HEK293 (cell line): ENCODE measurements at regions not wholly inside any gene's neighbourhood (a gene's known extent, or its start where the extent isn't known, plus 50 kb on each side); places are given as distances from the start of the nearest gene placed in this dataset.
A peak's percentile ranks its signal among the peaks of the same experiment; 100 is the strongest.

Experiments used
- CTCF ChIA-PET: fragments of 350-600 bp; formaldehyde crosslinking; extraction: SDS; loops from one replicate; lab custom pipeline; 2021; ENCODE audit warnings: antibody characterized with exemption; lab: Yijun Ruan, JAX
- POLR2A ChIA-PET: fragments of 300-600 bp; formaldehyde crosslinking; extraction: SDS; loops from one replicate; lab custom pipeline; 2020; ENCODE audit warnings: antibody characterized with exemption, inconsistent platforms; lab: Yijun Ruan, JAX
- H3K27ac ChIP-seq: fragments of 200-500 bp; sonication (Bioruptor generic); 2 replicates; pipeline ENCODE4 v1.5.1; 2014; ENCODE audit warnings: low read depth, low read length, control low read depth, inconsistent platforms; ENCODE audit errors: extremely low read depth
- H3K36me3 ChIP-seq, 2 experiments: fragments of 200-500 bp in 1 of 2; sonication (Bioruptor generic) in 1 of 2; 1 replicate in 1 of 2; 2 replicates in 1 of 2; pipeline ENCODE4 v1.5.1; 2014 to 2017; ENCODE audit warnings: inconsistent platforms in 2 of 2, low read length in 2 of 2; ENCODE audit not compliant: control insufficient read depth in 2 of 2, insufficient read depth in 1 of 2
- H3K4me1 ChIP-seq: fragments of 200-500 bp; sonication (Bioruptor generic); 2 replicates; pipeline ENCODE4 v1.5.1; 2014; ENCODE audit warnings: mild to moderate bottlenecking, low read length, inconsistent platforms; ENCODE audit not compliant: control insufficient read depth, insufficient read depth
- H3K4me3 ChIP-seq: 2 replicates; pipeline ENCODE4 v1.5.1; 2011; ENCODE audit warnings: low read depth, mild to moderate bottlenecking, control low read depth, low read length, moderate library complexity
- H3K9me3 ChIP-seq: fragments of 200-500 bp; sonication (Bioruptor generic); 2 replicates; pipeline ENCODE4 v1.5.1; 2014; ENCODE audit warnings: low read depth, low read length, inconsistent platforms; ENCODE audit not compliant: control insufficient read depth, insufficient read depth
- HOXA7 ChIP-seq: sonication (generic); formaldehyde crosslinking; IDR thresholded peaks from 2 replicates; pipeline ENCODE4 v1.8.1; 2022; ENCODE audit warnings: missing genetic modification reagents, borderline replicate concordance
- KLF10 ChIP-seq: fragments of 450-650 bp; IDR thresholded peaks from 2 replicates; pipeline ENCODE4 v1.5.1; 2018; ENCODE audit warnings: missing biosample characterization, mild to moderate bottlenecking, missing genetic modification characterization
- KLF9 ChIP-seq: fragments of 450-650 bp; formaldehyde crosslinking; IDR thresholded peaks from 2 replicates; pipeline ENCODE4 v1.5.1; 2016; ENCODE audit warnings: missing biosample characterization, missing genetic modification characterization, low read depth
- OSR2 ChIP-seq: fragments of 450-650 bp; formaldehyde crosslinking; IDR thresholded peaks from 2 replicates; pipeline ENCODE4 v1.5.1; 2016; ENCODE audit warnings: missing biosample characterization, missing genetic modification characterization
- PATZ1 ChIP-seq: fragments of 450-650 bp; formaldehyde crosslinking; IDR thresholded peaks from 2 replicates; pipeline ENCODE4 v1.5.1; 2016; ENCODE audit warnings: missing biosample characterization, missing genetic modification characterization
- SETDB1 ChIP-seq: IDR thresholded peaks from one replicate; pipeline ENCODE4 v1.6.1; 2017; ENCODE audit warnings: mild to moderate bottlenecking, low read length, moderate library complexity, mixed read lengths; ENCODE audit not compliant: insufficient read length
- SP7 ChIP-seq: fragments of 450-650 bp; formaldehyde crosslinking; IDR thresholded peaks from 2 replicates; pipeline ENCODE4 v1.5.1; 2016; ENCODE audit warnings: missing biosample characterization, missing genetic modification characterization
- ZBTB26 ChIP-seq: fragments of 450-650 bp; formaldehyde crosslinking; optimal IDR thresholded peaks from 2 replicates; pipeline ENCODE3; 2016; ENCODE audit warnings: missing biosample characterization, mild to moderate bottlenecking, missing genetic modification characterization
- ZBTB6 ChIP-seq: fragments of 450-650 bp; formaldehyde crosslinking; IDR thresholded peaks from 2 replicates; pipeline ENCODE4 v1.5.1; 2017; ENCODE audit warnings: missing biosample characterization, missing genetic modification characterization
- ZFP69B ChIP-seq: fragments of 450-650 bp; formaldehyde crosslinking; IDR thresholded peaks from 2 replicates; pipeline ENCODE4 v1.5.1; 2016; ENCODE audit warnings: missing biosample characterization, missing genetic modification characterization
- ZNF133 ChIP-seq: fragments of 450-650 bp; formaldehyde crosslinking; IDR thresholded peaks from 2 replicates; pipeline ENCODE4 v1.5.1; 2016; ENCODE audit warnings: missing biosample characterization, missing genetic modification characterization
- ZNF138 ChIP-seq: fragments of 450-650 bp; formaldehyde crosslinking; IDR thresholded peaks from 2 replicates; pipeline ENCODE4 v1.5.1; 2016; ENCODE audit warnings: missing biosample characterization, missing genetic modification characterization, borderline replicate concordance
- ZNF175 ChIP-seq: fragments of 450-650 bp; formaldehyde crosslinking; IDR thresholded peaks from 2 replicates; pipeline ENCODE4 v1.5.1; 2016; ENCODE audit warnings: missing biosample characterization, missing genetic modification characterization
- ZNF18 ChIP-seq: fragments of 450-650 bp; formaldehyde crosslinking; IDR thresholded peaks from 2 replicates; pipeline ENCODE4 v1.5.1; 2016; ENCODE audit warnings: missing biosample characterization, missing genetic modification characterization
- ZNF37A ChIP-seq: fragments of 450-650 bp; IDR thresholded peaks from 2 replicates; pipeline ENCODE4 v1.5.1; 2018; ENCODE audit warnings: missing biosample characterization, missing genetic modification characterization
- ZNF394 ChIP-seq: fragments of 450-650 bp; formaldehyde crosslinking; IDR thresholded peaks from 2 replicates; pipeline ENCODE4 v1.5.1; 2016; ENCODE audit warnings: missing biosample characterization, missing genetic modification characterization, mild to moderate bottlenecking, moderate library complexity, borderline replicate concordance
- ZNF510 ChIP-seq: fragments of 450-650 bp; formaldehyde crosslinking; IDR thresholded peaks from 2 replicates; pipeline ENCODE4 v1.5.1; 2018; ENCODE audit warnings: mild to moderate bottlenecking, missing genetic modification characterization, missing biosample characterization; ENCODE audit not compliant: insufficient replicate concordance
- ZNF701 ChIP-seq: fragments of 450-650 bp; formaldehyde crosslinking; IDR thresholded peaks from 2 replicates; pipeline ENCODE4 v1.5.1; 2016; ENCODE audit warnings: missing biosample characterization, missing genetic modification characterization
- ZNF747 ChIP-seq: fragments of 450-650 bp; formaldehyde crosslinking; IDR thresholded peaks from 2 replicates; pipeline ENCODE4 v1.5.1; 2016; ENCODE audit warnings: missing biosample characterization, missing genetic modification characterization
- ZNF776 ChIP-seq: fragments of 450-650 bp; formaldehyde crosslinking; IDR thresholded peaks from 2 replicates; pipeline ENCODE4 v1.5.0; 2017; ENCODE audit warnings: missing biosample characterization, missing genetic modification characterization, borderline replicate concordance
- ZSCAN30 ChIP-seq: fragments of 450-650 bp; IDR thresholded peaks from 2 replicates; pipeline ENCODE4 v1.5.1; 2018; ENCODE audit warnings: missing biosample characterization, mild to moderate bottlenecking, missing genetic modification characterization, moderate library complexity
- ZSCAN5A ChIP-seq: fragments of 450-650 bp; formaldehyde crosslinking; IDR thresholded peaks from 2 replicates; pipeline ENCODE4 v1.5.1; 2016; ENCODE audit warnings: missing biosample characterization, missing genetic modification characterization
- TF ChIP-seq, protein P1 (sequence below): sonication (generic); formaldehyde crosslinking; IDR thresholded peaks from 2 replicates; pipeline ENCODE4 v1.8.1; 2022; ENCODE audit warnings: mild to moderate bottlenecking, moderate library complexity, missing genetic modification reagents

GRCh38 chr3:28067014-28067413 lies 174.4 kb upstream of the CMC1 start:
- TF ChIP-seq ZBTB6 (tag by site-specific recombination), result no peak
- TF ChIP-seq SETDB1, result peak; percentile 13
- Histone ChIP-seq H3K27ac (no peak overlapping the region), H3K36me3 (no peaks in the 10 kb centered on the region), H3K9me3 (no peaks in the 10 kb centered on the region), H3K4me1 (no peaks in the 10 kb centered on the region), H3K4me3 (no peak overlapping the region)
- ChIA-PET CTCF (no interaction called here), POLR2A (no interaction called here)

GRCh38 chr3:28068342-28068741 lies 173.1 kb upstream of the CMC1 start:
- ChIA-PET CTCF (no interaction called here), POLR2A (no interaction called here)
- Histone ChIP-seq H3K36me3 (no peaks in the 10 kb centered on the region), H3K9me3 (no peaks in the 10 kb centered on the region), H3K4me1 (no peaks in the 10 kb centered on the region), H3K4me3 (no peak overlapping the region), H3K27ac (no peak overlapping the region)
- TF ChIP-seq HOXA7 (CRISPR knock-in tag) (no peak), ZNF133 (tag by site-specific recombination) (no peak)

GRCh38 chr3:28069438-28069837 lies 172.0 kb upstream of the CMC1 start:
- CTCF ChIA-PET, result no interaction called here
- Histone ChIP-seq H3K36me3 (no peaks in the 10 kb centered on the region), H3K4me1 (no peaks in the 10 kb centered on the region), H3K9me3 (no peaks in the 10 kb centered on the region), H3K27ac (no peak overlapping the region), H3K4me3 (no peak overlapping the region)
- TF ChIP-seq KLF10 (tag by site-specific recombination) (no peak), ZNF175 (tag by site-specific recombination) (no peak), ZSCAN5A (no peak), ZNF37A (tag by site-specific recombination) (no peak), SP7 (tag by site-specific recombination) (no peak), ZNF776 (tag by site-specific recombination) (no peak), OSR2 (no peak), PATZ1 (no peak), ZNF510 (tag by site-specific recombination) (no peak), ZBTB26 (tag by site-specific recombination) (no peak), ZNF701 (tag by site-specific recombination) (no peak), ZNF18 (no peak), ZNF394 (tag by site-specific recombination) (no peak), KLF9 (no peak), ZNF747 (tag by site-specific recombination) (no peak), ZNF138 (tag by site-specific recombination) (no peak), ZFP69B (tag by site-specific recombination) (no peak), ZSCAN30 (tag by site-specific recombination) (no peak)
- TF ChIP-seq, protein P1, sequence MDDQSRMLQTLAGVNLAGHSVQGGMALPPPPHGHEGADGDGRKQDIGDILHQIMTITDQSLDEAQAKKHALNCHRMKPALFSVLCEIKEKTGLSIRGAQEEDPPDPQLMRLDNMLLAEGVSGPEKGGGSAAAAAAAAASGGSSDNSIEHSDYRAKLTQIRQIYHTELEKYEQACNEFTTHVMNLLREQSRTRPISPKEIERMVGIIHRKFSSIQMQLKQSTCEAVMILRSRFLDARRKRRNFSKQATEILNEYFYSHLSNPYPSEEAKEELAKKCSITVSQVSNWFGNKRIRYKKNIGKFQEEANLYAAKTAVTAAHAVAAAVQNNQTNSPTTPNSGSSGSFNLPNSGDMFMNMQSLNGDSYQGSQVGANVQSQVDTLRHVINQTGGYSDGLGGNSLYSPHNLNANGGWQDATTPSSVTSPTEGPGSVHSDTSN (CRISPR knock-in tag), result no peak
- POLR2A ChIA-PET, result no interaction called here
